Spleen (tissue), 11 donors: ENCODE measurements at regions not wholly inside any gene's neighbourhood (a gene's known extent, or its start where the extent isn't known, plus 50 kb on each side); places are given as distances from the start of the nearest gene placed in this dataset.

ENCODE experiments used
- DNase-seq: peaks from one replicate; pipeline ENCODE4 v3.0.0-alpha.2; 2020
- H3K27ac ChIP-seq, 8 donors: fragments of 200-600 bp; sonication (generic) in 7 of 8; 1 replicate in 4 of 8; 2 replicates in 4 of 8; pipeline versions ENCODE4 v1.5.0 to v1.8.0; 2016 to 2021; ENCODE audit warnings: inconsistent platforms in 4 of 8, mild to moderate bottlenecking in 4 of 8, moderate library complexity in 1 of 8
- H3K27me3 ChIP-seq, 7 donors: fragments of 200-600 bp; sonication (generic) in 6 of 7; replicated peaks in 1 of 7; 1 replicate in 4 of 7; 2 replicates in 3 of 7; pipeline versions ENCODE4 v1.5.0 to v1.8.0; 2016 to 2021; ENCODE audit warnings: inconsistent platforms in 3 of 7, mild to moderate bottlenecking in 1 of 7
- H3K36me3 ChIP-seq, 6 donors: fragments of 200-600 bp; sonication (generic) in 5 of 6; 1 replicate in 4 of 6; 2 replicates in 2 of 6; pipeline versions ENCODE4 v1.5.0 to v1.8.0; 2016 to 2021; ENCODE audit warnings: inconsistent platforms in 2 of 6
- H3K4me1 ChIP-seq, 6 donors: fragments of 200-600 bp; sonication (generic) in 5 of 6; 1 replicate in 3 of 6; 2 replicates in 3 of 6; pipeline versions ENCODE4 v1.5.0 to v1.8.0; 2016 to 2021; ENCODE audit warnings: inconsistent platforms in 3 of 6
- H3K4me3 ChIP-seq, 8 donors: fragments of 200-600 bp; sonication (generic) in 7 of 8; 1 replicate in 4 of 8; 2 replicates in 4 of 8; pipeline versions ENCODE4 v1.5.0 to v1.8.0; 2016 to 2021; ENCODE audit warnings: inconsistent platforms in 4 of 8, mild to moderate bottlenecking in 4 of 8, moderate library complexity in 2 of 8
- H3K9me3 ChIP-seq, 8 donors: fragments of 200-600 bp; sonication (generic) in 7 of 8; 1 replicate in 4 of 8; 2 replicates in 4 of 8; pipeline versions ENCODE4 v1.5.0 to v1.8.0; 2016 to 2021; ENCODE audit warnings: inconsistent platforms in 4 of 8
- POLR2A ChIP-seq, 3 donors: fragments of 450-650 bp; IDR thresholded peaks; one replicate each; pipeline ENCODE4 v1.5.1; 2017; ENCODE audit warnings: antibody characterized with exemption in 3 of 3, mild to moderate bottlenecking in 1 of 3
- POLR2AphosphoS5 ChIP-seq, 3 donors: sonication (generic); formaldehyde crosslinking; IDR thresholded peaks; one replicate each; pipeline ENCODE4 v1.5.1; 2017; ENCODE audit warnings: antibody characterized with exemption in 3 of 3
- WGBS, 5 donors: extraction: QIAGEN DNeasy Blood & Tissue Kit in 3 of 5; methylation state at CpG; one replicate each; pipeline versions ENCODE4 v1.1.5 to v1.1.7; 2013 to 2018; 5-methylcytosine and 5-hydroxymethylcytosine counted together
- intact Hi-C: fragments of 100-400 bp; cut with DNase I; formaldehyde crosslinking; loops from one replicate; pipeline ENCODE4 v1.15.0; 2023; ENCODE audit warnings: low total_unique reads
- TF ChIP-seq, protein P1 (sequence below), 11 experiments: fragments of 200-600 bp in 7 of 11; fragments of 450-650 bp in 4 of 11; sonication (generic) in 4 of 11; IDR thresholded peaks in 8 of 11; conservative IDR thresholded peaks in 3 of 11; 1 replicate in 7 of 11; 2 replicates in 4 of 11; pipeline versions ENCODE4 v1.4.0 to v1.8.0; 2016 to 2021; ENCODE audit warnings: antibody characterized with exemption in 11 of 11, inconsistent platforms in 4 of 11, mild to moderate bottlenecking in 1 of 11
- donor health status: healthy with polysubstance abuse.
- donor health status: DM: no; HTN: no; CAD: no; lungs with moderate emphysema.
- donor health status: DM: no; HTN: no; CAD: no.
- donor health status: Bipolar disorder and iron deficiency.
- donor health status: healthy.
- donor health status: DM: no; HTN: no; CAD: no.
- donor health status: DM: yes; HTN: yes; CAD: no.

DNA sequence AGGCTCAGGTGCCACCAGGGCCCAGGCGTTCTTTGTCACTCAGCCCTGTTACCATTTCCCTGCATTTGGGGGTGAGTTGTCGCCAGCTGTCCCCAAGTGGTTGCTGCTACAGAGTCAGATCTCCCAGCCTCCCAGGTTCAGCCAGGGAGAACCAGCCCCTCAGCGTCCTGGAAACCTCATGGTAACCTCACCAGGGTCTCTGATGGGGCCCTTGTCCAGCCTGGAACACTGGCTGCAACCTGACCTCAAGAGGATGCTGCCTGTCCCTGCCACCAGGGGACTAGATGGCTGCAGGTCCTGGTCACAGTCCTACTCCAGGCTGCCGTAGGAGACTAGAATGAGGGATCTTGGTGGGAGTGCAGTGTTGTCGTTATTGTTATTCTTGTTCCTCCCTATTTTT is 228.3 kb upstream of the PDE10A start:
- H3K4me3 ChIP-seq, result no peak overlapping the region
- no peak for DNase-seq
- intact Hi-C loops, result no loop called here
- peaks cover 0 to 9% (median 0%) of the 10 kb centered on the region in 8 donors for H3K9me3 ChIP-seq
- no peaks in the 10 kb centered on the region for H3K36me3 ChIP-seq
- peaks cover 0 to 34% (median 0%) of the 10 kb centered on the region in 7 donors for H3K27me3 ChIP-seq
- H3K27ac ChIP-seq, result no peak overlapping the region
- TF ChIP-seq POLR2AphosphoS5 (IDR thresholded peaks at IDR 0.05) (no peak), POLR2A (IDR thresholded peaks at IDR 0.05) (no peak)
- TF ChIP-seq, protein P1, sequence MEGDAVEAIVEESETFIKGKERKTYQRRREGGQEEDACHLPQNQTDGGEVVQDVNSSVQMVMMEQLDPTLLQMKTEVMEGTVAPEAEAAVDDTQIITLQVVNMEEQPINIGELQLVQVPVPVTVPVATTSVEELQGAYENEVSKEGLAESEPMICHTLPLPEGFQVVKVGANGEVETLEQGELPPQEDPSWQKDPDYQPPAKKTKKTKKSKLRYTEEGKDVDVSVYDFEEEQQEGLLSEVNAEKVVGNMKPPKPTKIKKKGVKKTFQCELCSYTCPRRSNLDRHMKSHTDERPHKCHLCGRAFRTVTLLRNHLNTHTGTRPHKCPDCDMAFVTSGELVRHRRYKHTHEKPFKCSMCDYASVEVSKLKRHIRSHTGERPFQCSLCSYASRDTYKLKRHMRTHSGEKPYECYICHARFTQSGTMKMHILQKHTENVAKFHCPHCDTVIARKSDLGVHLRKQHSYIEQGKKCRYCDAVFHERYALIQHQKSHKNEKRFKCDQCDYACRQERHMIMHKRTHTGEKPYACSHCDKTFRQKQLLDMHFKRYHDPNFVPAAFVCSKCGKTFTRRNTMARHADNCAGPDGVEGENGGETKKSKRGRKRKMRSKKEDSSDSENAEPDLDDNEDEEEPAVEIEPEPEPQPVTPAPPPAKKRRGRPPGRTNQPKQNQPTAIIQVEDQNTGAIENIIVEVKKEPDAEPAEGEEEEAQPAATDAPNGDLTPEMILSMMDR (IDR thresholded peaks at IDR 0.05 in 8 of 11, conservative IDR thresholded peaks at IDR 0.05 in 3 of 11), result no peak
- 71 to 86% (median 81%) methylated on average over 5 of the region's 5 CpGs for WGBS, 5 donors
- no peaks in the 10 kb centered on the region for H3K4me1 ChIP-seq

DNA sequence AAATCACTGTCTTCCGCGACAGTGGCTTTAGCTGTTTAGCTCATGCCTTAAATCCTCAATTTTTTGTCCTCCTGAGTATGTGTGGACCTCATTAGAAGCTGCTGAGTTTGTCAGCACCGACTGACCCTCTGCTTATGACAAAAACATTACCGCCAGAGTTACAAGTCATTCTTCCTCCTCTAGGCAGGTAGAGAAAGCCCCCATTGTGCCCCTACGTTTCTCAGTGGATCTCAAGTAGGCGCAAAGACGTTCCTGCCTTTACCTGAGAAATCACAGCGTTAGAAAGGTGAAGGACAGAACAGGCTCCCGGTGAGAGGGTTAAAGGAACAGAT is 227.3 kb upstream of the PDE10A start:
- Histone ChIP-seq H3K27ac (no peak overlapping the region), H3K27me3 (peaks cover 0 to 34% (median 0%) of the 10 kb centered on the region in 7 donors), H3K4me1 (no peaks in the 10 kb centered on the region), H3K36me3 (no peaks in the 10 kb centered on the region), H3K9me3 (peaks cover 0 to 9% (median 0%) of the 10 kb centered on the region in 8 donors), H3K4me3 (no peak overlapping the region)
- intact Hi-C loops, result no loop called here
- DNase-seq, result no peak
- 42 to 50% (median 44%) methylated on average over 9 of the region's 9 CpGs for WGBS, 5 donors
- TF ChIP-seq POLR2AphosphoS5 (IDR thresholded peaks at IDR 0.05), result no peak
- TF ChIP-seq, protein P1 (IDR thresholded peaks at IDR 0.05 in 8 of 11, conservative IDR thresholded peaks at IDR 0.05 in 3 of 11), result no peak
- TF ChIP-seq POLR2A (IDR thresholded peaks at IDR 0.05), result no peak

DNA sequence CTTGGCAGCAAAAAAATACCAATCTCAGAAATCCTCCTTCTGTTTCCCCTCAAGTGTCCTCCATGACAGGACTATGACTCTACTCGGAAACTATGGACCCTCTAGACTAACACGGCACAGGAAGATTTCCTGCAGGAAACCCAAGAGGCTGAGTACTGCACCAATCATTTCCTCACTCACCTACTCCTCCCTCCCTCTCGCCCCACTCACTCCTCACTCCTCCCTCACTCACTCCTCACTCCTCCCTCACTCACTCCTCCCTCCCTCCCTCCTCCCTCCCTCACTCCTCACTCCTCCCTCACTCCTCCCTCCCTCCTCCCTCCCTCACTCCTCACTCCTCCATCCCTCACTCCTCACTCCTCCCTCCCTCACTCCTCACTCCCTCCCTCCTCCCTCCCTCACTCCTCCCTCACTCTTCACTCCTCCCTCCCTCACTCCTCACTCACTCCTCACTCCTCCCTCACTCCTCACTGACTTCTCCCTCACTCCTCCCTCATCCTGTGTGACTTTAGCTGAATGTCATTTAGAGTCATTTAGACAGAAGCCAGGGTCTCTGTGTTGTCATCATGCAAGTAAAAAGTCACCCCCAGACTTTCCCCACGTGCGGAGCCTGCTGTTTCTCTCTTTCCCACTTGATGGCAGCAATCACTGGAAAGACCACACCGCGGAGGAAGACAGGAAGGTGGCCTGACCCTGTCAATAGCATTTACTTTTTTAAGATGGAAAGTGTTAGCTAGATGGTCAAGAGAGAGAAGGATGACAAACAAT is 226.8 kb upstream of the PDE10A start:
- no peak overlapping the region for H3K27ac ChIP-seq
- peaks cover 0 to 4% (median 0%) of the 10 kb centered on the region in 6 donors for H3K4me1 ChIP-seq
- WGBS, 5 donors, result 3 to 10% (median 7%) methylated on average over 7 of the region's 7 CpGs
- peaks cover 0 to 9% (median 0%) of the 10 kb centered on the region in 8 donors for H3K9me3 ChIP-seq
- H3K36me3 ChIP-seq, result no peaks in the 10 kb centered on the region
- intact Hi-C loops, result no loop called here
- H3K4me3 ChIP-seq, result no peak overlapping the region
- H3K27me3 ChIP-seq, result peaks cover 0 to 34% (median 0%) of the 10 kb centered on the region in 7 donors
- TF ChIP-seq, protein P1 (IDR thresholded peaks at IDR 0.05 in 8 of 11, conservative IDR thresholded peaks at IDR 0.05 in 3 of 11), result peak in 5 of 11 experiments; percentile 18 to 34 (median 27)
- no peak for TF ChIP-seq POLR2A (IDR thresholded peaks at IDR 0.05)
- DNase-seq, result no peak

DNA sequence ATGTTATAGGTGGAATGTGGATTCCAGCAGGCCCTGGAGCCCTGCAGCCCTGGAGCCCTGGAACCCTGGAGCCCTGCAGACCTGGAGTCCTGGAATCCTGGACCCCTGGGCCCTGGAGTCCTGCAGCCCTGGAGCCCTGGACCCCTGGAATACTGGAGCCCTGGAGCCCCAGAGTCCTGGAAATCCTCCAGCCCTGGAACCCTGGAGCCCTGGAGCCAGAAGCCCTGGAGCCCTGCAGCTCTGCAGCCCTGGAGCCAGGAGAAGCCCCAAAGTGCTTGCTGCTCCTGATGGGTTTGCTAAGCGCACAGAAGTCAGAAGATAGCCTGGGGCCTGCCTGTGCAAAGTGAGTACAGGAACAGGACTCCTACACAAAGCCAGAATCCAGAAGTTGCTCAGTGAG is 223.1 kb upstream of the PDE10A start:
- Histone ChIP-seq H3K27ac (no peak overlapping the region), H3K9me3 (peaks cover 0 to 9% (median 0%) of the 10 kb centered on the region in 8 donors), H3K27me3 (peaks cover 0 to 36% (median 0%) of the 10 kb centered on the region in 7 donors), H3K4me3 (no peak overlapping the region), H3K36me3 (no peaks in the 10 kb centered on the region), H3K4me1 (peaks cover 0 to 6% (median 0%) of the 10 kb centered on the region in 6 donors)
- no peak for DNase-seq
- TF ChIP-seq, protein P1 (IDR thresholded peaks at IDR 0.05 in 8 of 11, conservative IDR thresholded peaks at IDR 0.05 in 3 of 11), result no peak
- TF ChIP-seq POLR2A (IDR thresholded peaks at IDR 0.05) (no peak), POLR2AphosphoS5 (IDR thresholded peaks at IDR 0.05) (no peak)
- intact Hi-C loops, result no loop called here
- WGBS, 5 donors, result 92 to 100% (median 93%) methylated on average over 1 of the region's 1 CpG
